Endothelial cell of umbilical vein (primary cell): ENCODE measurements at regions not wholly inside any gene's neighbourhood (a gene's known extent, or its start where the extent isn't known, plus 50 kb on each side); places are given as distances from the start of the nearest gene placed in this dataset.

ENCODE experiments used
- BruUV-seq: library from RNA; stranded (reverse); fragments of 400-500 nt; replicated peaks from 2 replicates; lab custom pipeline; 2021; lab: Mats Ljungman, UMichigan
- CTCF ChIA-PET: fragments of 300-600, 350-600 bp; sonication (Branson Sonifier 250); formaldehyde crosslinking; loops from one replicate; lab custom pipeline; 2021; ENCODE audit warnings: antibody characterized with exemption, inconsistent platforms; lab: Charles Lee
- POLR2A ChIA-PET: fragments of 300-600, 350-600 bp; sonication (Branson Sonifier 250); formaldehyde crosslinking; loops from one replicate; lab custom pipeline; 2021; ENCODE audit warnings: antibody characterized with exemption, inconsistent platforms; lab: Charles Lee
- DNase-seq: peaks from one replicate; pipeline ENCODE4 v3.0.0-alpha.2; 2011; ENCODE audit warnings: low read depth, low spot score
- FAIRE-seq: peaks from 2 replicates; lab custom pipeline; 2011; peaks lifted over from hg19 to GRCh38; lab: Jason Lieb, UNC
- H2AFZ ChIP-seq: 2 replicates; pipeline ENCODE4 v1.6.0; 2012; ENCODE audit warnings: low read depth, low read length, control low read depth, inconsistent platforms
- H3K27ac ChIP-seq: 2 replicates; pipeline ENCODE4 v1.5.1; 2011; ENCODE audit warnings: low read depth, mild to moderate bottlenecking, control low read depth, low read length, moderate library complexity; ENCODE audit not compliant: insufficient read depth
- H3K27me3 ChIP-seq, 2 experiments: 2 replicates each; pipeline versions ENCODE4 v1.6.0 to v1.6.1; 2011; ENCODE audit warnings: low read length in 2 of 2, mixed read lengths in 1 of 2; ENCODE audit not compliant: control insufficient read depth in 2 of 2, insufficient read depth in 2 of 2
- H3K36me3 ChIP-seq, 2 experiments: 2 replicates in 1 of 2; 3 replicates in 1 of 2; pipeline ENCODE4 v1.5.1; 2011; ENCODE audit warnings: low read length in 2 of 2, mild to moderate bottlenecking in 1 of 2, moderate library complexity in 1 of 2; ENCODE audit not compliant: control insufficient read depth in 2 of 2, insufficient read depth in 2 of 2; ENCODE audit errors: extremely low read depth in 1 of 2
- H3K4me1 ChIP-seq: 3 replicates; pipeline ENCODE4 v1.5.1; 2011; ENCODE audit warnings: mild to moderate bottlenecking, low read length; ENCODE audit not compliant: control insufficient read depth, insufficient read depth; ENCODE audit errors: extremely low read depth
- H3K4me2 ChIP-seq: 2 replicates; pipeline ENCODE4 v1.6.1; 2011; ENCODE audit warnings: low read length, control low read depth, mixed read lengths; ENCODE audit not compliant: insufficient read depth
- H3K4me3 ChIP-seq, 3 experiments: fragments of 200-600 bp in 1 of 3; sonication (generic), shearing (Covaris generic) in 1 of 3; replicated peaks in 1 of 3; 2 replicates each; pipeline ENCODE4 v1.5.1; 2011 to 2016; ENCODE audit warnings: control low read depth in 3 of 3, low read length in 3 of 3, mild to moderate bottlenecking in 2 of 3, inconsistent platforms in 1 of 3, low read depth in 1 of 3, moderate library complexity in 1 of 3; ENCODE audit not compliant: insufficient read depth in 1 of 3
- H3K79me2 ChIP-seq: 2 replicates; pipeline ENCODE4 v1.6.0; 2012; ENCODE audit warnings: low read length, inconsistent platforms; ENCODE audit not compliant: control insufficient read depth, insufficient read depth
- H3K9ac ChIP-seq: replicated peaks from 2 replicates; pipeline ENCODE3; 2011; ENCODE audit warnings: low read length, control low read depth; ENCODE audit not compliant: insufficient read depth; ENCODE audit errors: extremely low read depth
- H3K9me1 ChIP-seq: replicated peaks from 3 replicates; pipeline ENCODE4 v1.6.0; 2011; ENCODE audit warnings: mild to moderate bottlenecking, low read length; ENCODE audit not compliant: control insufficient read depth, insufficient read depth; ENCODE audit errors: extremely low read depth
- H3K9me3 ChIP-seq: replicated peaks from 2 replicates; pipeline ENCODE4 v1.5.1; 2012; ENCODE audit warnings: low read length, inconsistent platforms; ENCODE audit not compliant: control insufficient read depth, insufficient read depth
- H4K20me1 ChIP-seq: replicated peaks from 2 replicates; pipeline ENCODE3; 2011; ENCODE audit warnings: mild to moderate bottlenecking, low read length; ENCODE audit not compliant: control insufficient read depth, insufficient read depth; ENCODE audit errors: extremely low read depth
- EZH2 ChIP-seq: IDR thresholded peaks from 2 replicates; pipeline ENCODE4 v1.6.1; 2012; ENCODE audit warnings: borderline replicate concordance, low read depth, mild to moderate bottlenecking, moderate library complexity, low read length, inconsistent platforms; ENCODE audit not compliant: severe bottlenecking
- FOS ChIP-seq: IDR thresholded peaks from 2 replicates; pipeline ENCODE4 v1.6.1; 2011; ENCODE audit warnings: mild to moderate bottlenecking, low read length, moderate library complexity, borderline replicate concordance; ENCODE audit not compliant: insufficient read depth
- GATA2 ChIP-seq: IDR thresholded peaks from 2 replicates; pipeline ENCODE4 v1.7.0; 2011; ENCODE audit warnings: low read depth, mild to moderate bottlenecking, moderate library complexity, mixed read lengths, low read length; ENCODE audit not compliant: insufficient read length, insufficient read depth
- JUN ChIP-seq: IDR thresholded peaks from 2 replicates; pipeline ENCODE4 v1.6.1; 2011; ENCODE audit warnings: borderline replicate concordance, low read depth; ENCODE audit not compliant: insufficient read length, insufficient read depth
- MYC ChIP-seq: IDR thresholded peaks from one replicate; pipeline ENCODE4 v1.6.1; 2011; ENCODE audit warnings: mild to moderate bottlenecking, low read depth, low read length
- POLR2A ChIP-seq: IDR thresholded peaks from 2 replicates; pipeline ENCODE4 v1.6.1; 2012; ENCODE audit warnings: low read depth, mild to moderate bottlenecking, control low read depth, low read length
- POLR2AphosphoS5 ChIP-seq: IDR thresholded peaks from 2 replicates; pipeline ENCODE4 v1.6.1; 2012; ENCODE audit warnings: low read depth, mild to moderate bottlenecking, control low read depth, low read length, moderate library complexity; ENCODE audit not compliant: insufficient read depth
- dilution Hi-C: fragments of 300-500 bp; cut with MboI; formaldehyde crosslinking; loops from one replicate; pipeline ENCODE4 v1.15.0; 2019; ENCODE audit warnings: low sequenced_read_pairs; ENCODE audit not compliant: extremely low pct_ligation_motif_present
- intact Hi-C: fragments of 100-400 bp; cut with micrococcal nuclease; formaldehyde crosslinking; loops from one replicate; pipeline ENCODE4 v1.10.0; 2022
- TF ChIP-seq, protein P1 (sequence below), 2 donors: IDR thresholded peaks; 1 replicate in 1 of 2; 2 replicates in 1 of 2; pipeline ENCODE4 v1.5.1; 2011; ENCODE audit warnings: low read length in 2 of 2, mild to moderate bottlenecking in 2 of 2, moderate library complexity in 2 of 2, control low read depth in 1 of 2, inconsistent platforms in 1 of 2, low read depth in 1 of 2; ENCODE audit not compliant: insufficient read depth in 1 of 2; ENCODE audit errors: extremely low read depth in 1 of 2
- TF ChIP-seq, protein P2 (sequence below): IDR thresholded peaks from 2 replicates; pipeline ENCODE4 v1.6.1; 2011; ENCODE audit not compliant: insufficient read depth, insufficient read length

DNA sequence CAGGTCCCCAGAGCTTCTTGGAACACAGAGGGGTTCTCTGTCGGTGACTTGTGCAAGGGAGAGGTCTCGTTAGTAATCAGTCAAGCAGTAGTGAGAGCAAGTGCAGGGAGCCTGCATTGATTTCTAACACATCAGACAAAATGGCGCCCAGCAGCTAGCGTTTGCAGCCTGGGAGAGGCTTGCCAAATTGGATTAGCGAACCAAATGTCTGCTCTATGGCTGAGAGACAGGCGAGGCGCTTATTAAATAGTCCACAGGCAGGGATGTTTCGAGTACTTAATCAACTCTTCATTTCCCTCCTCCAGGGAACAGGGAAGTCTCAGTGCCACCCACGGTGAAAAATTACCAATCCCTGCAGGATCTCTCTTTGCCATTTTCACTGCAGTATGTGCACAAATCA, 131.4 kb upstream of the SHB start:
- no peak overlapping the region for H2AFZ ChIP-seq
- CTCF ChIA-PET: interaction anchor here (1.0 kb wide), 1 partner anchor 27 kb away, joined by 3 read pairs; no protein-coding TSS in a partner anchor
- no peak overlapping the region for H3K27ac ChIP-seq
- FAIRE-seq (no peak), DNase-seq (no peak)
- no peak for TF ChIP-seq GATA2
- TF ChIP-seq FOS: no peak
- TF ChIP-seq EZH2: no peak
- no peak for TF ChIP-seq MYC
- no peak for TF ChIP-seq JUN
- TF ChIP-seq POLR2A: no peak
- TF ChIP-seq, protein P1, sequence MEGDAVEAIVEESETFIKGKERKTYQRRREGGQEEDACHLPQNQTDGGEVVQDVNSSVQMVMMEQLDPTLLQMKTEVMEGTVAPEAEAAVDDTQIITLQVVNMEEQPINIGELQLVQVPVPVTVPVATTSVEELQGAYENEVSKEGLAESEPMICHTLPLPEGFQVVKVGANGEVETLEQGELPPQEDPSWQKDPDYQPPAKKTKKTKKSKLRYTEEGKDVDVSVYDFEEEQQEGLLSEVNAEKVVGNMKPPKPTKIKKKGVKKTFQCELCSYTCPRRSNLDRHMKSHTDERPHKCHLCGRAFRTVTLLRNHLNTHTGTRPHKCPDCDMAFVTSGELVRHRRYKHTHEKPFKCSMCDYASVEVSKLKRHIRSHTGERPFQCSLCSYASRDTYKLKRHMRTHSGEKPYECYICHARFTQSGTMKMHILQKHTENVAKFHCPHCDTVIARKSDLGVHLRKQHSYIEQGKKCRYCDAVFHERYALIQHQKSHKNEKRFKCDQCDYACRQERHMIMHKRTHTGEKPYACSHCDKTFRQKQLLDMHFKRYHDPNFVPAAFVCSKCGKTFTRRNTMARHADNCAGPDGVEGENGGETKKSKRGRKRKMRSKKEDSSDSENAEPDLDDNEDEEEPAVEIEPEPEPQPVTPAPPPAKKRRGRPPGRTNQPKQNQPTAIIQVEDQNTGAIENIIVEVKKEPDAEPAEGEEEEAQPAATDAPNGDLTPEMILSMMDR (IDR thresholded peaks at IDR 0.05; ENCODE audit: extremely low read depth in 1 of 2, insufficient read depth in 1 of 2, low read depth in 1 of 2, low read length in 2 of 2): no peak
- TF ChIP-seq, protein P2, sequence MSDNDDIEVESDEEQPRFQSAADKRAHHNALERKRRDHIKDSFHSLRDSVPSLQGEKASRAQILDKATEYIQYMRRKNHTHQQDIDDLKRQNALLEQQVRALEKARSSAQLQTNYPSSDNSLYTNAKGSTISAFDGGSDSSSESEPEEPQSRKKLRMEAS: no peak
- TF ChIP-seq POLR2AphosphoS5: no peak
- BruUV-seq: no TSS peak
- POLR2A ChIA-PET: no interaction called here
- no peaks in the 10 kb centered on the region for H3K9me1 ChIP-seq
- no peaks in the 10 kb centered on the region for H3K9me3 ChIP-seq
- no peaks in the 10 kb centered on the region for H3K79me2 ChIP-seq
- no peaks in the 10 kb centered on the region for H3K4me1 ChIP-seq
- dilution Hi-C loops (no loop called here), intact Hi-C loops (no loop called here)
- H3K4me3 ChIP-seq: no peak overlapping the region
- H3K4me2 ChIP-seq: no peak overlapping the region
- H3K27me3 ChIP-seq: peaks cover 2 to 8% of the 10 kb centered on the region in 2 experiments
- H3K36me3 ChIP-seq: no peaks in the 10 kb centered on the region
- H3K9ac ChIP-seq: no peak overlapping the region
- no peaks in the 10 kb centered on the region for H4K20me1 ChIP-seq
